ENCODE measurements at regions not wholly inside any gene's neighbourhood (a gene's known extent, or its start where the extent isn't known, plus 50 kb on each side); places are given as distances from the start of the nearest gene placed in this dataset.

DNA sequence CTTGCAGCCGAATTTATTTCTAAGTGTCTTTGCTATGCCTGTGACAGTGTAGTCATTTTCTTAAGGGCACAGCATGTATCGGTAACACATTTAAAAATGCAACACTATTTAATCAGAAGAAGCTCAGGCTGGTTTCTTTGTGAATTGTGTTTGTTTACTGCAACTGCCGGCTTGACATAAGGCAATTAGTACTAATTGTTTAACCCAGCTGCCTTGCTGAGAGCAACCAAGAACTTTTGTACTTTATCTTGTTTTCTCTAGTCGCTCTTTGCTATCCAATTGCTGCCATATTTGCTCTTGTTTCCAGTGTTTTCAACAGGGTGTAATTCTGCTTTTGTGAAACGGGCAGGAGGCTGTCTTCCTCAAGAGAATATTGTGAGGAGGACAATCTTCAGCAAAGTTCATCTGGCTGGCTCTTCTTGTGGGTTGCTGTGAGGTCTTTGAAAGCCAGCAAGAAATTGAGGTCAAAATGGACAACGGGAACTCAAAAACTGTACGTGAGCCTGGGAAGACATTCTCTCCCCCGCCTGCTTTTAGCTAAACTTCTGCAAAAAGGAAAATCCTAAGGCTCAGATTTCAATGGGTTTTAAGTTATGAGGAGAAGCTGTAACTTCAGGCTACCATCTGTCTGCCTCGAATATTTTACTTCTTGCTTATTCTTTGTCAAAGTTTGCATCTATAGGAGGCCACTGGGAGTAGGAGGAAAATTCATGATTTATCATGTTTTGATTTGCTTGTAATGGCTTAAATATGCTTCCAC, 75.8 kb upstream of the TSHZ3 start (continued):
- no peak for TF ChIP-seq ZNF672 (CRISPR knock-in tag; IDR thresholded peaks at IDR 0.05)
- no peak for TF ChIP-seq PAX8 (CRISPR knock-in tag; IDR thresholded peaks at IDR 0.05; ENCODE audit: borderline replicate concordance)
- TF ChIP-seq YEATS2 (CRISPR knock-in tag; IDR thresholded peaks at IDR 0.05; ENCODE audit: borderline replicate concordance): no peak
- TF ChIP-seq ZNF766 (CRISPR knock-in tag; IDR thresholded peaks at IDR 0.05; ENCODE audit: borderline replicate concordance): no peak
- no peak for TF ChIP-seq ZNF431 (CRISPR knock-in tag; IDR thresholded peaks at IDR 0.05; ENCODE audit: borderline replicate concordance, low read depth)
- TF ChIP-seq ZBTB38 (CRISPR knock-in tag; IDR thresholded peaks at IDR 0.05): no peak
- TF ChIP-seq AHR (CRISPR knock-in tag; IDR thresholded peaks at IDR 0.05): no peak
- TF ChIP-seq, protein P1, sequence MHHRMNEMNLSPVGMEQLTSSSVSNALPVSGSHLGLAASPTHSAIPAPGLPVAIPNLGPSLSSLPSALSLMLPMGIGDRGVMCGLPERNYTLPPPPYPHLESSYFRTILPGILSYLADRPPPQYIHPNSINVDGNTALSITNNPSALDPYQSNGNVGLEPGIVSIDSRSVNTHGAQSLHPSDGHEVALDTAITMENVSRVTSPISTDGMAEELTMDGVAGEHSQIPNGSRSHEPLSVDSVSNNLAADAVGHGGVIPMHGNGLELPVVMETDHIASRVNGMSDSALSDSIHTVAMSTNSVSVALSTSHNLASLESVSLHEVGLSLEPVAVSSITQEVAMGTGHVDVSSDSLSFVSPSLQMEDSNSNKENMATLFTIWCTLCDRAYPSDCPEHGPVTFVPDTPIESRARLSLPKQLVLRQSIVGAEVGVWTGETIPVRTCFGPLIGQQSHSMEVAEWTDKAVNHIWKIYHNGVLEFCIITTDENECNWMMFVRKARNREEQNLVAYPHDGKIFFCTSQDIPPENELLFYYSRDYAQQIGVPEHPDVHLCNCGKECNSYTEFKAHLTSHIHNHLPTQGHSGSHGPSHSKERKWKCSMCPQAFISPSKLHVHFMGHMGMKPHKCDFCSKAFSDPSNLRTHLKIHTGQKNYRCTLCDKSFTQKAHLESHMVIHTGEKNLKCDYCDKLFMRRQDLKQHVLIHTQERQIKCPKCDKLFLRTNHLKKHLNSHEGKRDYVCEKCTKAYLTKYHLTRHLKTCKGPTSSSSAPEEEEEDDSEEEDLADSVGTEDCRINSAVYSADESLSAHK (CRISPR knock-in tag; IDR thresholded peaks at IDR 0.05; ENCODE audit: borderline replicate concordance): no peak
- no peak for TF ChIP-seq ARID2 (CRISPR knock-in tag; IDR thresholded peaks at IDR 0.05; ENCODE audit: borderline replicate concordance)

DNA sequence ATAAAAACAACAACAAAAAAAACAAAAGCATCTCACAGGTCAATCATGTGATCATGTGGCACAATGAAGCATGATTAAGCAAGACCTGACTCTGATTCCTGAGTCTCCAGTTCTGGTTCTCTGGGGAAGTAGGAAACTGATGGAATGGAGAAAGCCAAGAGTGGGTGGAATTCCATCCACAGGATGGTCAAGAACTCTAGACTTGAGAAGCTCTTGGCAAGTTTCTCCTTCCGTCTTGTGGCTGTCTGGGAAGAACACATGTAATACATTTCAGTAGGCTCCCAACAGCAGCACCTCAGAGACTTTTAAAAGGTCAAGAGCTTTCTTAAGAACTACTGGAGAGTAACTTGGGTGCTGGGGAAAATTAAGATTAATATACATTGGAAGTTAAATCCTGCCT, 78.6 kb upstream of the TSHZ3 start:
- Histone ChIP-seq H3K36me3 (replicated peaks in 1 of 2; ENCODE audit: control insufficient read depth in 1 of 2, insufficient read depth in 2 of 2, low read length in 2 of 2) (no peaks in the 10 kb centered on the region), H3K27me3 (ENCODE audit: control insufficient read depth in 1 of 2, insufficient read depth in 2 of 2, low read length in 2 of 2) (no peaks in the 10 kb centered on the region), H3K4me3 (replicated peaks in 1 of 3; ENCODE audit: insufficient read depth in 1 of 3, low read depth in 2 of 3, low read length in 3 of 3) (no peak overlapping the region), H3K79me2 (ENCODE audit: insufficient read depth, low read length) (no peaks in the 10 kb centered on the region), H3K27ac (ENCODE audit: extremely low read length, insufficient read depth, low read length) (no peak overlapping the region), H3K4me2 (ENCODE audit: low read depth, low read length) (no peak overlapping the region), H2AFZ (ENCODE audit: low read length) (no peak overlapping the region), H3K4me1 (ENCODE audit: insufficient read depth, low read length) (no peaks in the 10 kb centered on the region), H3K9me3 (ENCODE audit: low read length) (peaks cover 79% of the 10 kb centered on the region), H4K20me1 (ENCODE audit: insufficient read depth, low read length) (no peaks in the 10 kb centered on the region), H3K9ac (ENCODE audit: insufficient read depth, low read depth, low read length) (no peak overlapping the region)
- intact Hi-C loops (cut with micrococcal nuclease; ENCODE audit: unreplicated experiment) (no loop called here), in situ Hi-C loops (cut with HindIII; ENCODE audit: extremely low pct_ligation_motif_present, low pct_unique_long_range_greater_than_20kb) (no loop called here)
- BruUV-seq (replicated peaks): no TSS peak
- DNase-seq (ENCODE audit: low spot score) (no peak), FAIRE-seq (no peak), ATAC-seq (no peak)
- WGBS (ENCODE audit: low lambda C conversion rate): 0% methylated on average over 1 of the region's 1 CpG
- ChIA-PET CTCF (ENCODE audit: low intra/inter-chr PET ratio, low total read pairs) (no interaction called here), POLR2A (no interaction called here)
- TF ChIP-seq, protein P2, sequence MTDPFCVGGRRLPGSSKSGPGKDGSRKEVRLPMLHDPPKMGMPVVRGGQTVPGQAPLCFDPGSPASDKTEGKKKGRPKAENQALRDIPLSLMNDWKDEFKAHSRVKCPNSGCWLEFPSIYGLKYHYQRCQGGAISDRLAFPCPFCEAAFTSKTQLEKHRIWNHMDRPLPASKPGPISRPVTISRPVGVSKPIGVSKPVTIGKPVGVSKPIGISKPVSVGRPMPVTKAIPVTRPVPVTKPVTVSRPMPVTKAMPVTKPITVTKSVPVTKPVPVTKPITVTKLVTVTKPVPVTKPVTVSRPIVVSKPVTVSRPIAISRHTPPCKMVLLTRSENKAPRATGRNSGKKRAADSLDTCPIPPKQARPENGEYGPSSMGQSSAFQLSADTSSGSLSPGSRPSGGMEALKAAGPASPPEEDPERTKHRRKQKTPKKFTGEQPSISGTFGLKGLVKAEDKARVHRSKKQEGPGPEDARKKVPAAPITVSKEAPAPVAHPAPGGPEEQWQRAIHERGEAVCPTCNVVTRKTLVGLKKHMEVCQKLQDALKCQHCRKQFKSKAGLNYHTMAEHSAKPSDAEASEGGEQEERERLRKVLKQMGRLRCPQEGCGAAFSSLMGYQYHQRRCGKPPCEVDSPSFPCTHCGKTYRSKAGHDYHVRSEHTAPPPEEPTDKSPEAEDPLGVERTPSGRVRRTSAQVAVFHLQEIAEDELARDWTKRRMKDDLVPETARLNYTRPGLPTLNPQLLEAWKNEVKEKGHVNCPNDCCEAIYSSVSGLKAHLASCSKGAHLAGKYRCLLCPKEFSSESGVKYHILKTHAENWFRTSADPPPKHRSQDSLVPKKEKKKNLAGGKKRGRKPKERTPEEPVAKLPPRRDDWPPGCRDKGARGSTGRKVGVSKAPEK (CRISPR knock-in tag; IDR thresholded peaks at IDR 0.05; ENCODE audit: borderline replicate concordance): no peak
- no peak for TF ChIP-seq MED13 (CRISPR knock-in tag; IDR thresholded peaks at IDR 0.05)
- TF ChIP-seq, protein P3, sequence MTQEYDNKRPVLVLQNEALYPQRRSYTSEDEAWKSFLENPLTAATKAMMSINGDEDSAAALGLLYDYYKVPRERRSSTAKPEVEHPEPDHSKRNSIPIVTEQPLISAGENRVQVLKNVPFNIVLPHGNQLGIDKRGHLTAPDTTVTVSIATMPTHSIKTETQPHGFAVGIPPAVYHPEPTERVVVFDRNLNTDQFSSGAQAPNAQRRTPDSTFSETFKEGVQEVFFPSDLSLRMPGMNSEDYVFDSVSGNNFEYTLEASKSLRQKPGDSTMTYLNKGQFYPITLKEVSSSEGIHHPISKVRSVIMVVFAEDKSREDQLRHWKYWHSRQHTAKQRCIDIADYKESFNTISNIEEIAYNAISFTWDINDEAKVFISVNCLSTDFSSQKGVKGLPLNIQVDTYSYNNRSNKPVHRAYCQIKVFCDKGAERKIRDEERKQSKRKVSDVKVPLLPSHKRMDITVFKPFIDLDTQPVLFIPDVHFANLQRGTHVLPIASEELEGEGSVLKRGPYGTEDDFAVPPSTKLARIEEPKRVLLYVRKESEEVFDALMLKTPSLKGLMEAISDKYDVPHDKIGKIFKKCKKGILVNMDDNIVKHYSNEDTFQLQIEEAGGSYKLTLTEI (CRISPR knock-in tag; conservative IDR thresholded peaks at IDR 0.05): no peak
- TF ChIP-seq SAP130 (CRISPR knock-in tag; IDR thresholded peaks at IDR 0.05; ENCODE audit: low read depth): no peak
- TF ChIP-seq JUN (CRISPR knock-in tag; IDR thresholded peaks at IDR 0.05): no peak
- no peak for TF ChIP-seq ZFX (CRISPR knock-in tag; IDR thresholded peaks at IDR 0.05; ENCODE audit: low read depth)
- TF ChIP-seq ZC3H4 (CRISPR knock-in tag; IDR thresholded peaks at IDR 0.05; ENCODE audit: borderline replicate concordance): no peak
- no peak for TF ChIP-seq HNRNPLL (IDR thresholded peaks at IDR 0.05; ENCODE audit: low read depth, low read length, poor library complexity, severe bottlenecking)

All from HepG2 (cell line).